Thyroid gland (tissue), 4 donors: ENCODE measurements at regions not wholly inside any gene's neighbourhood (a gene's known extent, or its start where the extent isn't known, plus 50 kb on each side); places are given as distances from the start of the nearest gene placed in this dataset.

Experiments
- DNase-seq, 2 donors: peaks; one replicate each; pipeline ENCODE4 v3.0.0-alpha.2; 2019
- H3K27ac ChIP-seq, 3 donors: fragments of 200-600 bp; sonication (generic); 1 replicate in 2 of 3; 2 replicates in 1 of 3; pipeline ENCODE4 v1.5.1; 2016 to 2019; ENCODE audit warnings: mild to moderate bottlenecking in 1 of 3, moderate library complexity in 1 of 3
- H3K27me3 ChIP-seq: fragments of 200-600 bp; sonication (generic); one replicate; pipeline ENCODE4 v1.5.1; 2019
- H3K36me3 ChIP-seq, 2 donors: fragments of 200-600 bp; sonication (generic); one replicate each; pipeline ENCODE4 v1.5.1; 2016 to 2019
- H3K4me1 ChIP-seq, 2 donors: fragments of 200-600 bp; sonication (generic); one replicate each; pipeline ENCODE4 v1.5.1; 2017 to 2019
- H3K4me3 ChIP-seq, 3 donors: fragments of 200-600 bp; sonication (generic); replicated peaks in 1 of 3; 1 replicate in 2 of 3; 2 replicates in 1 of 3; pipeline ENCODE4 v1.5.1; 2016; ENCODE audit warnings: mild to moderate bottlenecking in 1 of 3
- H3K9me3 ChIP-seq: fragments of 200-600 bp; sonication (generic); one replicate; pipeline ENCODE4 v1.5.1; 2017
- CTCF ChIP-seq, 6 experiments: fragments of 200-600 bp in 3 of 6; fragments of 450-650 bp in 3 of 6; sonication (generic) in 3 of 6; IDR thresholded peaks; one replicate each; pipeline ENCODE4 v1.5.1; 2016 to 2019; ENCODE audit warnings: antibody characterized with exemption in 6 of 6, mild to moderate bottlenecking in 2 of 6, inconsistent platforms in 1 of 6, moderate library complexity in 1 of 6
- POLR2A ChIP-seq, 2 donors: fragments of 450-650 bp; IDR thresholded peaks; one replicate each; pipeline ENCODE4 v1.6.1; 2017; ENCODE audit warnings: antibody characterized with exemption in 2 of 2, mild to moderate bottlenecking in 2 of 2, moderate library complexity in 1 of 2
- WGBS, 2 donors: methylation state at CpG; one replicate each; pipeline ENCODE4 v1.1.5; 2017; 5-methylcytosine and 5-hydroxymethylcytosine counted together
- intact Hi-C: fragments of 100-400 bp; cut with DNase I; formaldehyde crosslinking; loops from one replicate; pipeline ENCODE4 v1.15.1; 2023

- 71 to 80% methylated on average over 2 of the region's 2 CpGs for WGBS, 2 donors
- intact Hi-C loops: no loop called here
- Histone ChIP-seq H3K9me3 (no peaks in the 10 kb centered on the region), H3K4me3 (no peak overlapping the region), H3K36me3 (no peaks in the 10 kb centered on the region), H3K4me1 (no peaks in the 10 kb centered on the region), H3K27ac (no peak overlapping the region), H3K27me3 (no peaks in the 10 kb centered on the region)
- no peak for DNase-seq
- TF ChIP-seq POLR2A (IDR thresholded peaks at IDR 0.05) (no peak), CTCF (IDR thresholded peaks at IDR 0.05) (no peak)
These were observed 324.6 kb upstream of the IL12A start for GRCh38 chr3:159664006-159664405.

- no peaks in the 10 kb centered on the region for H3K27me3 ChIP-seq
- 79 to 87% methylated on average over 1 of the region's 1 CpG for WGBS, 2 donors
- no peaks in the 10 kb centered on the region for H3K36me3 ChIP-seq
- no peaks in the 10 kb centered on the region for H3K4me1 ChIP-seq
- no peak overlapping the region for H3K27ac ChIP-seq
- H3K9me3 ChIP-seq: no peaks in the 10 kb centered on the region
- TF ChIP-seq CTCF (IDR thresholded peaks at IDR 0.05): no peak
- TF ChIP-seq POLR2A (IDR thresholded peaks at IDR 0.05): no peak
- DNase-seq: no peak
- no peak overlapping the region for H3K4me3 ChIP-seq
- intact Hi-C loops: no loop called here
These were observed 324.0 kb upstream of the IL12A start for GRCh38 chr3:159664653-159665052.

- H3K9me3 ChIP-seq: no peaks in the 10 kb centered on the region
- intact Hi-C loops: no loop called here
- H3K4me3 ChIP-seq: no peak overlapping the region
- no peak for DNase-seq
- TF ChIP-seq POLR2A (IDR thresholded peaks at IDR 0.05) (no peak), CTCF (IDR thresholded peaks at IDR 0.05) (no peak)
- no peaks in the 10 kb centered on the region for H3K36me3 ChIP-seq
- no peak overlapping the region for H3K27ac ChIP-seq
- H3K27me3 ChIP-seq: no peaks in the 10 kb centered on the region
- WGBS, 2 donors: 88 to 92% methylated on average over 4 of the region's 4 CpGs
- H3K4me1 ChIP-seq: no peaks in the 10 kb centered on the region
These were observed 321.4 kb upstream of the IL12A start for GRCh38 chr3:159667261-159667660.

GRCh38 chr3:159668461-159668860, 320.2 kb upstream of the IL12A start:
- no peak for TF ChIP-seq CTCF (IDR thresholded peaks at IDR 0.05)
- no peak for TF ChIP-seq POLR2A (IDR thresholded peaks at IDR 0.05)
- no peak overlapping the region for H3K4me3 ChIP-seq
- no peak for DNase-seq
- H3K27ac ChIP-seq: no peak overlapping the region
- H3K27me3 ChIP-seq: no peaks in the 10 kb centered on the region
- WGBS, 2 donors: 91 to 92% methylated on average over 3 of the region's 3 CpGs
- no peaks in the 10 kb centered on the region for H3K36me3 ChIP-seq
- intact Hi-C loops: no loop called here
- no peaks in the 10 kb centered on the region for H3K9me3 ChIP-seq
- H3K4me1 ChIP-seq: no peaks in the 10 kb centered on the region

- H3K36me3 ChIP-seq: no peaks in the 10 kb centered on the region
- H3K4me1 ChIP-seq: no peaks in the 10 kb centered on the region
- H3K27ac ChIP-seq: no peak overlapping the region
- H3K9me3 ChIP-seq: no peaks in the 10 kb centered on the region
- H3K27me3 ChIP-seq: no peaks in the 10 kb centered on the region
- intact Hi-C loops: no loop called here
- TF ChIP-seq POLR2A (IDR thresholded peaks at IDR 0.05) (no peak), CTCF (IDR thresholded peaks at IDR 0.05) (no peak)
- WGBS, 2 donors: 61 to 73% methylated on average over 8 of the region's 8 CpGs
- no peak overlapping the region for H3K4me3 ChIP-seq
- no peak for DNase-seq
These were observed 319.6 kb upstream of the IL12A start for GRCh38 chr3:159668990-159669476.
